IMR-90 (cell line): ENCODE measurements at regions not wholly inside any gene's neighbourhood (a gene's known extent, or its start where the extent isn't known, plus 50 kb on each side); places are given as distances from the start of the nearest gene placed in this dataset.

ENCODE experiments used
- FOS ChIP-seq: fragments of 150-350 bp; IDR thresholded peaks from 2 replicates; pipeline ENCODE4 v1.6.1; 2016; ENCODE audit warnings: low read depth, low read length
- MXI1 ChIP-seq: IDR thresholded peaks from 2 replicates; pipeline ENCODE4 v1.6.1; 2012; ENCODE audit warnings: low read depth, mild to moderate bottlenecking, low read length, moderate library complexity, borderline replicate concordance
- POLR2A ChIP-seq: IDR thresholded peaks from 2 replicates; pipeline ENCODE4 v1.6.1; 2012; ENCODE audit warnings: mild to moderate bottlenecking, low read depth, low read length
- RAD21 ChIP-seq: IDR thresholded peaks from 2 replicates; pipeline ENCODE4 v1.6.1; 2012; ENCODE audit warnings: low read length, improper control_type of control experiment
- RFX5 ChIP-seq: IDR thresholded peaks from 2 replicates; pipeline ENCODE4 v1.8.0; 2012; ENCODE audit warnings: low read depth, mild to moderate bottlenecking, low read length, moderate library complexity
- TF ChIP-seq, protein P1 (sequence below): conservative IDR thresholded peaks from 2 replicates; pipeline ENCODE4 v1.5.1; 2012; ENCODE audit warnings: mild to moderate bottlenecking, low read depth, low read length, improper control_type of control experiment

DNA sequence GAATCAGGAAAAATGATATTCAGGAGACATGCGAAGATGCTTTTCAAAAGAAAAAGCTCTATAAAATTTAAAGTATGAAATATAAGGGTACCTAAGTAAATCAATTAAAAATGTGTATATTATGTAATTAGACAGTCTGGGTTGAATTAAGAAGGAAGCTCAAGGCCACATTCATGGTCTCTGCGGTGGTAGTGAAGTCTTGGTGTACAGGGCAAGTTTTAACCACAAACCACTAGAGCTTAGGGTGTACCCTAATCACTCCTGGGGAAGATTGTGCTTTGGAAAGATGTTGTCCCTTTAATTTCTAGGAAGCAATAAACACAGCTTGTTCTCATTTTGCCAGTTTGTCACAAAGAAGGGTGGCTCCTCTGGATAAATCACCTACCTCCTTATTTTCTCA is 287.2 kb upstream of the ZNF608 start:
- TF ChIP-seq POLR2A (no peak), RFX5 (no peak), RAD21 (no peak), MXI1 (no peak), FOS (no peak)
- TF ChIP-seq, protein P1, sequence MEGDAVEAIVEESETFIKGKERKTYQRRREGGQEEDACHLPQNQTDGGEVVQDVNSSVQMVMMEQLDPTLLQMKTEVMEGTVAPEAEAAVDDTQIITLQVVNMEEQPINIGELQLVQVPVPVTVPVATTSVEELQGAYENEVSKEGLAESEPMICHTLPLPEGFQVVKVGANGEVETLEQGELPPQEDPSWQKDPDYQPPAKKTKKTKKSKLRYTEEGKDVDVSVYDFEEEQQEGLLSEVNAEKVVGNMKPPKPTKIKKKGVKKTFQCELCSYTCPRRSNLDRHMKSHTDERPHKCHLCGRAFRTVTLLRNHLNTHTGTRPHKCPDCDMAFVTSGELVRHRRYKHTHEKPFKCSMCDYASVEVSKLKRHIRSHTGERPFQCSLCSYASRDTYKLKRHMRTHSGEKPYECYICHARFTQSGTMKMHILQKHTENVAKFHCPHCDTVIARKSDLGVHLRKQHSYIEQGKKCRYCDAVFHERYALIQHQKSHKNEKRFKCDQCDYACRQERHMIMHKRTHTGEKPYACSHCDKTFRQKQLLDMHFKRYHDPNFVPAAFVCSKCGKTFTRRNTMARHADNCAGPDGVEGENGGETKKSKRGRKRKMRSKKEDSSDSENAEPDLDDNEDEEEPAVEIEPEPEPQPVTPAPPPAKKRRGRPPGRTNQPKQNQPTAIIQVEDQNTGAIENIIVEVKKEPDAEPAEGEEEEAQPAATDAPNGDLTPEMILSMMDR = no peak
